ENCODE measurements at regions not wholly inside any gene's neighbourhood (a gene's known extent, or its start where the extent isn't known, plus 50 kb on each side); places are given as distances from the start of the nearest gene placed in this dataset.

DNA sequence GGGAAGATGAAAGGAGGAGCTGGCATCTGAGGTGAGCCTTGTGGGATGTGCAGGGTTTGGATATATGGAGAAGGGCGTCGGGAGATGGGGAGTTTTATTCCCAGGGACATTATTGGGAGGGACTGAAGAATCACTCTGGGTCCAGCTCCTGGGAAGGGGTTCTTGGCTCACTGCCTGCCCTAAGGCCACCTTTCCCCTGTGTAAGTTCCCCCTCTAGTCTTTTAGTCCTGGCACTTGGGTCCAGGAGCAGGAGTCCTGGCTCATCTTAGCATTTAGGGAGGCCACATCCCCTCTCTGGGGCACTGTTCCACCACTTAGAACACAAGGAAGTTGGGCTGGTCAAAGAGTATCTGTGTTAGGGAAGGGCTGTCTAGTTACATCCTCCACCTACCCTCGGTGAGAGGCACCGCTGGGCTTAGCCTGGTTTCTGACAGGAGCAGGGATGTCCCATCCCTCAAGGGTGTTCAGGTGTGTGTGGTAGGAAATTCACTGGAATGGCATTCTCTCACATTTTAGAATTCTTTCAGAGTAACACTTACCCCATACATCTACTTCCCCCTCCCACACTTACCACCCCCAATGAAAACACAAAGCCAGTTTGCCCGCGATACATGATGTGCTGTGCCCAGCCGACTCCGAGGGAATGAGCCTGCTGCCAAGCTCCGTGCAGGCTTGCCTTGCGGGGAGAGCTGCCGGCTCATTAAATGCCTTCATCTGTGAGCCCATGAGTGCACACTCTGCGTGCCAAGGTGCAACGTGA is 86.7 kb downstream of the FAM43A start:
- no peak overlapping the region for H3K4me3 ChIP-seq (ENCODE audit: low read depth, low read length)
- TF ChIP-seq, protein P1, sequence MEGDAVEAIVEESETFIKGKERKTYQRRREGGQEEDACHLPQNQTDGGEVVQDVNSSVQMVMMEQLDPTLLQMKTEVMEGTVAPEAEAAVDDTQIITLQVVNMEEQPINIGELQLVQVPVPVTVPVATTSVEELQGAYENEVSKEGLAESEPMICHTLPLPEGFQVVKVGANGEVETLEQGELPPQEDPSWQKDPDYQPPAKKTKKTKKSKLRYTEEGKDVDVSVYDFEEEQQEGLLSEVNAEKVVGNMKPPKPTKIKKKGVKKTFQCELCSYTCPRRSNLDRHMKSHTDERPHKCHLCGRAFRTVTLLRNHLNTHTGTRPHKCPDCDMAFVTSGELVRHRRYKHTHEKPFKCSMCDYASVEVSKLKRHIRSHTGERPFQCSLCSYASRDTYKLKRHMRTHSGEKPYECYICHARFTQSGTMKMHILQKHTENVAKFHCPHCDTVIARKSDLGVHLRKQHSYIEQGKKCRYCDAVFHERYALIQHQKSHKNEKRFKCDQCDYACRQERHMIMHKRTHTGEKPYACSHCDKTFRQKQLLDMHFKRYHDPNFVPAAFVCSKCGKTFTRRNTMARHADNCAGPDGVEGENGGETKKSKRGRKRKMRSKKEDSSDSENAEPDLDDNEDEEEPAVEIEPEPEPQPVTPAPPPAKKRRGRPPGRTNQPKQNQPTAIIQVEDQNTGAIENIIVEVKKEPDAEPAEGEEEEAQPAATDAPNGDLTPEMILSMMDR (IDR thresholded peaks at IDR 0.05; ENCODE audit: low read depth, low read length), result no peak

DNA sequence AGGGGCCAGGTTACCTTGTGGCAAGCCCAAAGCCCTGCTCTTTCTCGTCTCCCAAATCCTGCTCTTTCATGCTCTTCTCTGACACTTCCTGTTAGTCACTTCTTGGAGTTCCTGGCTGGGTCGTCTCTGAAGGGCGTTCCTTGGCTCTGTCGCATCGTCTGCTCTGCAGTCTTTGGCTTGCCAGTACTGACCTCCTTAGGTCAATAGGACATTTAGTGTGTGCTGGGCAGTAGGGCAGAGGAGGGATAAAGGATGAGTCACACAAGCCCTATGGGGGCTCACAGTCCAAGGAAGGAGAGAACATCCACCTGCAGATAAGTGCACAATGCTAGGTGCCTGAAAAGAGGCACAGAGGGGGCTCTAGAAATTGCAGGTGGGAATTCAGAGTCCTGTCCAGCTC is 87.5 kb downstream of the FAM43A start:
- H3K4me3 ChIP-seq (ENCODE audit: low read depth, low read length), result no peak overlapping the region
- TF ChIP-seq, protein P1 (IDR thresholded peaks at IDR 0.05; ENCODE audit: low read depth, low read length), result no peak

DNA sequence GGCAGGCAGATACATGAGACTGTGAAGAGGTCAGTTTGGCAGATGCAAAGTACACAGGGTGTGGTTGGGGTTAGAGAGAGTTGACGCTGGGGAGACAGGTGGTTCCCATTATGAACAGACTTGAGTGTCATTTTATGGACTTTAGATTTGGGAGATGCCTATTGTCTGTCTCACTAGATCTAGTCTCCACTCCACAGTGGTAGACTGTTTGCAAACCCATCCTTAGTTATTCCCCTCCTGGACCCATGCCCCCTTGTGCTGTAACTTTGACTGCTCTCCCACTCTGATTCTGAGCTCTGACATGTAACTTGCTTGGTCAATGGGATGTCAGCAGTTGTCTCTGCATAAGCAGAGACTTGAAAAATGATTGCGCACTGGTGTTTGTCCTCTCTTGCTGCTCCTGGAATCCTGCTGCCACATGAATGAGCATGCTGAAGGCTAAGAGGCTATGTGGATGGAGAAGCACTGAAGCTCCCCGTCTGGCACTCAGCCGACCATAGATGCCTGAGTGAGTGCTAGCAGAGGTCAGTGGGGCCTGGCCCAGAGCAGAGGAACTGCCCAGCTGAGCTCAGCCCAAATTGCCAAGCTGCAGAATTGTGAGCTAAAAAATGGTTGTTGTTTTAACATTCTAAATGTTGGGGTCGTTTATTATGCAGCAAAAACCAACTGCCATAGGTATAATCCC is 88.2 kb downstream of the FAM43A start:
- TF ChIP-seq, protein P1 (IDR thresholded peaks at IDR 0.05; ENCODE audit: low read depth, low read length), result no peak

DNA sequence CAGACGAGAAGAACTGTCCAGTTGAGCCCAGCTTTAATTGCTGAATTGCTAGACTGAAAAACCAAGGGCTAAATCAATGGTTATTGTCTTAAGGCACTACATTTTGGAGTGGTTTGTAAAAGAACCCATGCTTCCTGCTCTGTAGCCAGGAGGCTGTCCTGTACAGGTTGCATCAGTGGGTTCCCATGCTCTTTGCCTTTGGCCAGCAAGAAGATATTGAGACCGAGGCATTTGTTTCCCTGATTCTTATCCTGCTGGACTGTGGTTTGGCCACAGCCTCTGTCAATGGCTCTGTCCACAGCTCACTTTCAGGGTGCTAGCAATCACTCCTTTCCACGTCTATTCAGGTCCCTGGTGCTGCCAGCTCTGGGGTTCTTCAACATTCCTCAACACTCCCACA is 89.6 kb downstream of the FAM43A start:
- TF ChIP-seq, protein P1 (IDR thresholded peaks at IDR 0.05; ENCODE audit: low read depth, low read length), result no peak
- H3K4me3 ChIP-seq (ENCODE audit: low read depth, low read length), result no peak overlapping the region

More for the DNA sequence above, 88.2 kb downstream of the FAM43A start:
- H3K4me3 ChIP-seq (ENCODE audit: low read depth, low read length), result no peak overlapping the region

DNA sequence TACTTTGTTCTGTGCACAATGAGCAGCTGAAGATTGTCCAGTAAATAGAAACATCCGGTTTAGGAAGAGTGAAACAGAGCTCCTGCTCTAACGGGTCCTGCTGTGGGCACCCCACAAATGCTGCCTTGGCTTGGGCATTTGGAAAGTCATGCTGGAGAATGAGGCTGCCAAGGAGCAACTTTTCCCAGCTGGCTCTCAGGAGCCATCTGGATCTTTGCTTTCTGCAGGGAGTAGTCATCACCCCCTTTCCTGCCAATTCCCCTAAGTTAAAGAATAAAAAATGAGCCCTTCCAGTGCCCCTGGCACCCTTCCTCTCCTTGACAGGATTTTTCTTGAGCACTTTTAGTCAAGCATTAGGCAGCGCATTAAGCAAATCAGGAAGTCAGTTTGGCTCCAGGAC is 90.0 kb downstream of the FAM43A start:
- TF ChIP-seq, protein P1 (IDR thresholded peaks at IDR 0.05; ENCODE audit: low read depth, low read length), result no peak
- no peak overlapping the region for H3K4me3 ChIP-seq (ENCODE audit: low read depth, low read length)

DNA sequence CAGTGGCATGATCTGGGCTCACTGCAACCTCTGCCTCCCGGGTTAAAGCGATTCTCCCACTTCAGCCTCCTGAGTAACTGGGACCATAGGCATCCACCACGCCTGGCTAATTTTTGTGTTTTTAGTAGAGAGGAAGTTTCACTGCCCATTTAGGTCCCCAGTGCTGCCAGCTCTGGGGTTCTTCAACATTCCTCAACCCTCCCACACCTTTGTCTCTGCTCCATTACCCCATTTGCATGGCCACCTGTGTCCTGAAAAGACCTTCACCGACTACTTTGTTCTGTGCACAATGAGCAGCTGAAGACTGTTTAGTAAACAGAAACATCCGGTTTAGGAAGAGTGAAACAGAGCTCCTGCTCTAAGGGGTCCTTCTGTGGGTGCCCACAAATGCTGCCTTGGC is 92.0 kb downstream of the FAM43A start:
- no peak overlapping the region for H3K4me3 ChIP-seq (ENCODE audit: low read depth, low read length)
- TF ChIP-seq, protein P1 (IDR thresholded peaks at IDR 0.05; ENCODE audit: low read depth, low read length), result no peak

DNA sequence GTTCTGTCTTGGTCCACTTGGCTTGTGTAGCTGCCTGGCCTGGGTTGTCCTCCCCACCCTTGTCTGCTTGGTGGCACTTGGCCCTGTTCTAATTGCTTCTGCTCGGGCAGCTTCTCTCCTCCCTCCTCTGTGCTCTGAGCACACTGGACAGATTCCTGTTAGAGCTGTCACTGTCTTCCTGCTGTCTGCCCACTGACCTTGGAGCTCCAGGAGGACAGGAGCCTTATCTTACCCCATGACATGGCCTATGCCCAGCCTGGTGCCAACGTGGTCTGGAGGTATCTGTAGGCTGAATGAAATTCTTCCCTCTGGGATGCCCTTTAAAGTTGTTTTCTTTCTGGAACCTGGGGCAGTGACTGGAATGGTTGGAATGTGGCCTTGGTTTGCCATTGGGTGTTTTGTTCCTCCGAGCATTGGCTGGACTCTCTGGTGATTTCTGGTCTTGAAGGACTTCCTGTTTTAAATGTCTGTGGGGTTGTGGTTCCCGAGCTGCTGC is 94.1 kb downstream of the FAM43A start:
- TF ChIP-seq, protein P1 (IDR thresholded peaks at IDR 0.05; ENCODE audit: low read depth, low read length), result no peak
- H3K4me3 ChIP-seq (ENCODE audit: low read depth, low read length), result no peak overlapping the region
